Omental fat pad (tissue), 3 donors: ENCODE measurements at regions not wholly inside any gene's neighbourhood (a gene's known extent, or its start where the extent isn't known, plus 50 kb on each side); places are given as distances from the start of the nearest gene placed in this dataset.

Experiments
- ATAC-seq: fragments of 150-250 bp; one replicate; pipeline ENCODE4 v1.9.1; 2016; ENCODE audit warnings: mild to moderate bottlenecking, moderate library complexity; ENCODE audit not compliant: low FRiP score
- DNase-seq: peaks from one replicate; pipeline ENCODE4 v3.0.0-alpha.2; 2019; ENCODE audit warnings: low spot score
- CTCF ChIP-seq, 3 donors: fragments of 450-650 bp; IDR thresholded peaks; one replicate each; pipeline ENCODE4 v1.5.1; 2016 to 2017; ENCODE audit warnings: antibody characterized with exemption in 3 of 3, mild to moderate bottlenecking in 3 of 3, moderate library complexity in 2 of 3

DNA sequence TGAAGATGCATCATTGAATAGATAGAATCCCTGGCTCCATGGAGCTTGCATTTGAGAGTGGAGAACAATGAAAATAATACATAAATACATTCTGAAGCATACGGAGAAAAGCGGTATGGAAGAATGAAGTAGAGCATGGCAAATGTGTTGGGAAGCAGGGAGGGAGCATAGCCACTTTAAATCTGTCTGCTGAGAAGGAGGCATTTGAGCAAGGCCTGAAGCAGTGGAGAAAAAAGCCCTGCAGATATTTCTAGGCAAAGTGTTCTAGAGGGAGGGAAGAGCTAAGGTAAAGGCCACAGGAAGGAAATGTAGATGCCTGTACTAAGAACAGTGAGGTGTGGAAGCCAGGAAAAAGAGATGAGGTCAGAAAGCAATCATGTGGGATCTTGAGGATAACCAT, 484.8 kb downstream of the CNTN3 start:
- no peak for TF ChIP-seq CTCF (IDR thresholded peaks at IDR 0.05)
- DNase-seq (no peak), ATAC-seq (no peak)

- ATAC-seq (no peak), DNase-seq (no peak)
- TF ChIP-seq CTCF (IDR thresholded peaks at IDR 0.05) = no peak
Observed at GRCh38 chr3:74129056-74129455, 485.4 kb downstream of the CNTN3 start.

DNA sequence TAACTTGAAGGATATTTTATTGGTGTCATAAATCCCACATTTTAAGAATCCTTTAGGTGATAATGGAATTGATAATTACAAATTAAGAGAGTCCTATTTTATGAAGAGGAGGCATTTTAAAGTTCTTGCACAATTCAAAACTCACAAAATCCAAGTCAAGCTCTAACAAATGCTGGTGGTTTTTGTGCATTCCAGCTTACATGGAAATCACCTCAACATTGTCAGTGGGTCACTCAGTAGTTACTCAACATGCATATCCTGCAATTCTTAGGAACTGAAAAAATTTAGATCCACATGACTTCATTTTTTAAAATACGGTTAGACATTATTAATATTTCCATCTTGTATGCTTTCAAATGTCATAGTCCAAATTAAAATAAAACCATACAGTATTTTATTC, 487.2 kb downstream of the CNTN3 start:
- no peak for ATAC-seq
- DNase-seq = no peak
- TF ChIP-seq CTCF (IDR thresholded peaks at IDR 0.05) = no peak

DNA sequence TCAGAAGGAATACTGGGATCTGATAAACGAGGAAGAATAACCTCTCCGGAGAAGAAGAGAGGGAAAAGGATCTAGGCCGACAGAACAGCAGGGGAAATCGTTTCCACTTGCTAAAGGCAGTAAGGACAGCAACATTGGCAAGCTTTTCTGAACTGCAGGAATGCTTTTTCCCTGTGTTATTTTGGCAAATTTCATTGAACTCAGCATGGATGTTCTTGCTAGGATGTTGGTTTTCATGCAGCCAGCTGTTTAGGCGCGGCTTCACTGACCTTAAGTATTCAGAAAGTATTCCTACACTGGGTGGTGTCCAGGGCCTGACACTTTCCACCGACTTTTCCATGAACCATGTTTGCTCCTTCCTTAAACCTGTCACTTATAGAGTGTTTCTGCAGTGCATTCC, 489.7 kb downstream of the CNTN3 start:
- no peak for DNase-seq
- TF ChIP-seq CTCF (IDR thresholded peaks at IDR 0.05) = no peak
- ATAC-seq = no peak

GRCh38 chr3:74122281-74122680, 492.2 kb downstream of the CNTN3 start:
- ATAC-seq = no peak
- TF ChIP-seq CTCF (IDR thresholded peaks at IDR 0.05) = no peak
- DNase-seq = no peak

DNA sequence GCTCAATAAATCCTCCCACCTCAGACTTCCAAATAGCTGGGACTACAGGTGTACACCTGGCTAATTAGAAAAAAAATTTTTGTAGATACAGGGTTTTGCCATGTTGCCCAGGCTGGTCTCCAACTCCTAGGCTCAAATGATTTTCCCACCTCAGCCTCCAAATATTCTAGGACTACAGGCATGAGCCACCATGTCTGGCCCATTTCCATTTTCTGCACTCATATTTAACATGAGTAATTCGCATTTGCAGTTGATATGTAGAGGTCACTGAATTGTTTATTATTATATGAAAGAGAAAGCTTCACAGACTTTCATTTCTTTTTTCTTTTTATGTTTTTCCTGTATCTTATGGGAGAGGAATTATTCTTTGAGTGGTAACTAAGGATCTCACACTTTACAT, 492.7 kb downstream of the CNTN3 start:
- TF ChIP-seq CTCF (IDR thresholded peaks at IDR 0.05) = no peak
- no peak for ATAC-seq

GRCh38 chr3:74119221-74119620, 494.5 kb upstream of the PDZRN3 start:
- TF ChIP-seq CTCF (IDR thresholded peaks at IDR 0.05) = no peak
- DNase-seq (no peak), ATAC-seq (no peak)

More for the DNA sequence above, 492.7 kb downstream of the CNTN3 start:
- no peak for DNase-seq
